ENCODE measurements at regions not wholly inside any gene's neighbourhood (a gene's known extent, or its start where the extent isn't known, plus 50 kb on each side); places are given as distances from the start of the nearest gene placed in this dataset.

DNA sequence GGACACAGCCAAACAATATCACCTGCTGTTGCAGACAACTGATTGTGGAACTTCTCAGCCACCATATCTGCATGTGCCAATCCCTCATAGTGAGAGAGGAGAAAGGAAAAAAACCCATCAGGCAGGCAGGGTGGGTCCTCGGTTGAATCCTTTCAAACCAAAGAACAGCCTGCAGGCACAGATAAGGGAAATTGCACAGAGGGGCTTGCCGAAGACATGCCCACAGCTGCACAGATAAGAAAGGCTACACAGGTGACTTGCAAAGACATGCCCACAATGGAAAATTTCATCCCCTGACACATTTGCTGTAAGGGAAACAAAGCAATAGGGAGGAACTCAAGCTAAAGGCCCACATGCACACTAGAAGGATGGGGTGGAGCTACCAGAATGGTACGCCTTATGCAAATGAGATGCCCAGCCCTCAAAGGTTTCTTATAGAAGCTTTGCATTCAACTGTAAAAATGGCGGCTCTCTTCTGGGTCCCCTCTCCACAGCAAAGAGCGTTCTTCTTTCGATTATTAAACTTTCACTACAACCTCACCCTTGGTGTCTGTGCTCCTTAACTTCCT lies 170.0 kb upstream of the TMPO start:
- H3K9ac ChIP-seq (ENCODE audit: low read length): no peak overlapping the region
- no peaks in the 10 kb centered on the region for H3K27me3 ChIP-seq (ENCODE audit: insufficient read depth, low read depth, low read length)
- TF ChIP-seq POLR2AphosphoS5 (IDR thresholded peaks at IDR 0.05): no peak
- TF ChIP-seq, protein P1, sequence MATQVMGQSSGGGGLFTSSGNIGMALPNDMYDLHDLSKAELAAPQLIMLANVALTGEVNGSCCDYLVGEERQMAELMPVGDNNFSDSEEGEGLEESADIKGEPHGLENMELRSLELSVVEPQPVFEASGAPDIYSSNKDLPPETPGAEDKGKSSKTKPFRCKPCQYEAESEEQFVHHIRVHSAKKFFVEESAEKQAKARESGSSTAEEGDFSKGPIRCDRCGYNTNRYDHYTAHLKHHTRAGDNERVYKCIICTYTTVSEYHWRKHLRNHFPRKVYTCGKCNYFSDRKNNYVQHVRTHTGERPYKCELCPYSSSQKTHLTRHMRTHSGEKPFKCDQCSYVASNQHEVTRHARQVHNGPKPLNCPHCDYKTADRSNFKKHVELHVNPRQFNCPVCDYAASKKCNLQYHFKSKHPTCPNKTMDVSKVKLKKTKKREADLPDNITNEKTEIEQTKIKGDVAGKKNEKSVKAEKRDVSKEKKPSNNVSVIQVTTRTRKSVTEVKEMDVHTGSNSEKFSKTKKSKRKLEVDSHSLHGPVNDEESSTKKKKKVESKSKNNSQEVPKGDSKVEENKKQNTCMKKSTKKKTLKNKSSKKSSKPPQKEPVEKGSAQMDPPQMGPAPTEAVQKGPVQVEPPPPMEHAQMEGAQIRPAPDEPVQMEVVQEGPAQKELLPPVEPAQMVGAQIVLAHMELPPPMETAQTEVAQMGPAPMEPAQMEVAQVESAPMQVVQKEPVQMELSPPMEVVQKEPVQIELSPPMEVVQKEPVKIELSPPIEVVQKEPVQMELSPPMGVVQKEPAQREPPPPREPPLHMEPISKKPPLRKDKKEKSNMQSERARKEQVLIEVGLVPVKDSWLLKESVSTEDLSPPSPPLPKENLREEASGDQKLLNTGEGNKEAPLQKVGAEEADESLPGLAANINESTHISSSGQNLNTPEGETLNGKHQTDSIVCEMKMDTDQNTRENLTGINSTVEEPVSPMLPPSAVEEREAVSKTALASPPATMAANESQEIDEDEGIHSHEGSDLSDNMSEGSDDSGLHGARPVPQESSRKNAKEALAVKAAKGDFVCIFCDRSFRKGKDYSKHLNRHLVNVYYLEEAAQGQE (IDR thresholded peaks at IDR 0.05; ENCODE audit: borderline replicate concordance): no peak
- TF ChIP-seq SMC3 (conservative IDR thresholded peaks at IDR 0.05; ENCODE audit: poor library complexity): no peak
- no peak for TF ChIP-seq EZH2 (IDR thresholded peaks at IDR 0.05; ENCODE audit: borderline replicate concordance, insufficient read depth, low read length, poor library complexity, severe bottlenecking)
- no peak for TF ChIP-seq TAF1 (IDR thresholded peaks at IDR 0.05; ENCODE audit: low read depth)
- no peak for TF ChIP-seq RAD21 (conservative IDR thresholded peaks at IDR 0.05)
- TF ChIP-seq MXI1 (conservative IDR thresholded peaks at IDR 0.05; ENCODE audit: poor library complexity, severe bottlenecking): no peak
- TF ChIP-seq, protein P2, sequence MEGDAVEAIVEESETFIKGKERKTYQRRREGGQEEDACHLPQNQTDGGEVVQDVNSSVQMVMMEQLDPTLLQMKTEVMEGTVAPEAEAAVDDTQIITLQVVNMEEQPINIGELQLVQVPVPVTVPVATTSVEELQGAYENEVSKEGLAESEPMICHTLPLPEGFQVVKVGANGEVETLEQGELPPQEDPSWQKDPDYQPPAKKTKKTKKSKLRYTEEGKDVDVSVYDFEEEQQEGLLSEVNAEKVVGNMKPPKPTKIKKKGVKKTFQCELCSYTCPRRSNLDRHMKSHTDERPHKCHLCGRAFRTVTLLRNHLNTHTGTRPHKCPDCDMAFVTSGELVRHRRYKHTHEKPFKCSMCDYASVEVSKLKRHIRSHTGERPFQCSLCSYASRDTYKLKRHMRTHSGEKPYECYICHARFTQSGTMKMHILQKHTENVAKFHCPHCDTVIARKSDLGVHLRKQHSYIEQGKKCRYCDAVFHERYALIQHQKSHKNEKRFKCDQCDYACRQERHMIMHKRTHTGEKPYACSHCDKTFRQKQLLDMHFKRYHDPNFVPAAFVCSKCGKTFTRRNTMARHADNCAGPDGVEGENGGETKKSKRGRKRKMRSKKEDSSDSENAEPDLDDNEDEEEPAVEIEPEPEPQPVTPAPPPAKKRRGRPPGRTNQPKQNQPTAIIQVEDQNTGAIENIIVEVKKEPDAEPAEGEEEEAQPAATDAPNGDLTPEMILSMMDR (IDR thresholded peaks at IDR 0.05; ENCODE audit: poor library complexity, severe bottlenecking): no peak
- no peak for TF ChIP-seq EP300 (conservative IDR thresholded peaks at IDR 0.05; ENCODE audit: poor library complexity, severe bottlenecking)
- no peak overlapping the region for H3K4me3 ChIP-seq (ENCODE audit: low read length)
- no peaks in the 10 kb centered on the region for H3K79me2 ChIP-seq (replicated peaks; ENCODE audit: insufficient read depth, low read length)
- H3K9me2 ChIP-seq (ENCODE audit: insufficient read depth, low read length): no peaks in the 10 kb centered on the region
- no peaks in the 10 kb centered on the region for H3K36me3 ChIP-seq (ENCODE audit: insufficient read depth, low read length)
- no peaks in the 10 kb centered on the region for H4K20me1 ChIP-seq (ENCODE audit: insufficient read depth)
- H3K4me2 ChIP-seq (ENCODE audit: low read length): no peak overlapping the region
- H3K9me3 ChIP-seq (ENCODE audit: low read length): no peaks in the 10 kb centered on the region
- no peak overlapping the region for H2AFZ ChIP-seq (ENCODE audit: low read depth, low read length)
- no peak overlapping the region for H3K27ac ChIP-seq (ENCODE audit: low read length)
- H3F3A ChIP-seq (ENCODE audit: insufficient read depth, low read length, poor library complexity, severe bottlenecking): no peaks in the 10 kb centered on the region

DNA sequence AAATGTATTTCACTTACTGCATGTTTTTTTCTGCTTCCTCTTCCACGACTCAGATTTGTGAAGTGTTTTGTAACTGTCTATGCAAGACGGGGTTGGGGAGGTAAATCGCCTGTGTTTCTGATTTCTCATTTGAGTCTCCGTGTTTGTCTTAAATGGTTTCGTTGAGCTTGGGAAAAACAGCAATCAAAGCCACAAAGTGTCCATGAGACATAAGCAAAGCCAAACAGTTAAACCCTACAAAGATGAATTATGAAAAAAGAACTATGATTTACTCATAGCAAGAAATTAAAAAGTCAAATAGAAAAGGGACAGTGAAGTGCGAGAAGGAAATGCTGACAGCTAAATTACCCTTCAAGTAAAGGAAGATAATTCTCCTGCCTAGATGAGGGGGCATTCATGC lies 164.3 kb upstream of the TMPO start:
- Histone ChIP-seq H2AFZ (ENCODE audit: low read depth, low read length) (no peak overlapping the region), H3K9me2 (ENCODE audit: insufficient read depth, low read length) (no peaks in the 10 kb centered on the region), H3K9me3 (ENCODE audit: low read length) (no peaks in the 10 kb centered on the region), H3F3A (ENCODE audit: insufficient read depth, low read length, poor library complexity, severe bottlenecking) (no peaks in the 10 kb centered on the region), H3K36me3 (ENCODE audit: insufficient read depth, low read length) (no peaks in the 10 kb centered on the region), H3K4me2 (ENCODE audit: low read length) (peak overlapping the region; percentile 35), H3K4me3 (ENCODE audit: low read length) (peak overlapping the region; percentile 51), H3K9ac (ENCODE audit: low read length) (no peak overlapping the region), H3K79me2 (replicated peaks; ENCODE audit: insufficient read depth, low read length) (no peaks in the 10 kb centered on the region), H4K20me1 (ENCODE audit: insufficient read depth) (no peaks in the 10 kb centered on the region), H3K27me3 (ENCODE audit: insufficient read depth, low read depth, low read length) (no peaks in the 10 kb centered on the region), H3K27ac (ENCODE audit: low read length) (peak overlapping the region; percentile 78)
- TF ChIP-seq EP300 (conservative IDR thresholded peaks at IDR 0.05; ENCODE audit: poor library complexity, severe bottlenecking) (peak; percentile 62), EZH2 (IDR thresholded peaks at IDR 0.05; ENCODE audit: borderline replicate concordance, insufficient read depth, low read length, poor library complexity, severe bottlenecking) (no peak)

All from neural cell (in vitro differentiated cells).